Astrocyte (in vitro differentiated cells and primary cell): ENCODE measurements at regions not wholly inside any gene's neighbourhood (a gene's known extent, or its start where the extent isn't known, plus 50 kb on each side); places are given as distances from the start of the nearest gene placed in this dataset.

Experiments used
- DNase-seq: peaks from one replicate; pipeline ENCODE4 v3.0.0-alpha.2; 2010; ENCODE audit warnings: low read depth
- FAIRE-seq: peaks from 2 replicates; lab custom pipeline; 2011; peaks lifted over from hg19 to GRCh38; lab: Jason Lieb, UNC
- H2AFZ ChIP-seq: 2 replicates; pipeline ENCODE4 v1.6.0; 2012; ENCODE audit warnings: low read depth, low read length, inconsistent platforms
- H3K27ac ChIP-seq: 2 replicates; pipeline ENCODE4 v1.5.1; 2011; ENCODE audit warnings: low read depth, low read length, inconsistent platforms
- H3K27me3 ChIP-seq: 2 replicates; pipeline ENCODE4 v1.6.0; 2011; ENCODE audit warnings: low read length, inconsistent platforms; ENCODE audit not compliant: insufficient read depth
- H3K36me3 ChIP-seq: 2 replicates; pipeline ENCODE4 v1.5.1; 2011; ENCODE audit warnings: low read length, inconsistent platforms; ENCODE audit not compliant: insufficient read depth
- H3K4me1 ChIP-seq: 2 replicates; pipeline ENCODE4 v1.5.1; 2011; ENCODE audit warnings: low read length, inconsistent platforms; ENCODE audit not compliant: insufficient read depth
- H3K4me2 ChIP-seq: 2 replicates; pipeline ENCODE4 v1.6.0; 2012; ENCODE audit warnings: low read length, inconsistent platforms
- H3K4me3 ChIP-seq: 2 replicates; pipeline ENCODE4 v1.5.1; 2011; ENCODE audit warnings: low read depth, mild to moderate bottlenecking, low read length, inconsistent platforms; ENCODE audit not compliant: insufficient read depth
- H3K79me2 ChIP-seq: 2 replicates; pipeline ENCODE4 v1.6.0; 2012; ENCODE audit warnings: mild to moderate bottlenecking, low read length, inconsistent platforms; ENCODE audit not compliant: insufficient read depth
- H3K9ac ChIP-seq: 2 replicates; pipeline ENCODE4 v1.6.0; 2012; ENCODE audit warnings: mild to moderate bottlenecking, low read length, inconsistent platforms
- H3K9me3 ChIP-seq: 2 replicates; pipeline ENCODE4 v1.5.1; 2012; ENCODE audit warnings: low read depth, mild to moderate bottlenecking, low read length, inconsistent platforms; ENCODE audit not compliant: insufficient read depth
- H4K20me1 ChIP-seq: 2 replicates; pipeline ENCODE4 v1.6.0; 2012; ENCODE audit warnings: low read length, inconsistent platforms; ENCODE audit not compliant: insufficient read depth
- H3K27ac Mint-ChIP-seq: one replicate; pipeline ENCODE4 v1.8.0; 2021; ENCODE audit warnings: mild to moderate bottlenecking, mixed read lengths; ENCODE audit not compliant: unreplicated experiment
- H3K27me3 Mint-ChIP-seq: one replicate; pipeline ENCODE4 v1.8.0; 2021; ENCODE audit warnings: low read depth, mixed read lengths; ENCODE audit not compliant: unreplicated experiment
- H3K36me3 Mint-ChIP-seq: one replicate; pipeline ENCODE4 v1.8.0; 2021; ENCODE audit warnings: low read depth, mixed read lengths; ENCODE audit not compliant: unreplicated experiment
- H3K4me1 Mint-ChIP-seq: one replicate; pipeline ENCODE4 v1.8.0; 2021; ENCODE audit warnings: low read depth, mixed read lengths; ENCODE audit not compliant: unreplicated experiment
- H3K4me3 Mint-ChIP-seq: one replicate; pipeline ENCODE4 v1.8.0; 2021; ENCODE audit warnings: mild to moderate bottlenecking, moderate library complexity, mixed read lengths; ENCODE audit not compliant: unreplicated experiment
- H3K9me3 Mint-ChIP-seq: one replicate; pipeline ENCODE4 v1.8.0; 2021; ENCODE audit warnings: mild to moderate bottlenecking, mixed read lengths; ENCODE audit not compliant: unreplicated experiment
- EZH2 ChIP-seq: IDR thresholded peaks from 2 replicates; pipeline ENCODE4 v1.6.1; 2012; ENCODE audit warnings: mild to moderate bottlenecking, low read length, inconsistent platforms; ENCODE audit not compliant: insufficient read depth
- TF ChIP-seq, protein P1 (sequence below): IDR thresholded peaks from 2 replicates; pipeline ENCODE4 v1.5.1; 2011; ENCODE audit warnings: low read depth, mild to moderate bottlenecking, inconsistent platforms, low read length, moderate library complexity; ENCODE audit not compliant: insufficient read depth

- Histone ChIP-seq H3K36me3 (no peaks in the 10 kb centered on the region), H4K20me1 (no peaks in the 10 kb centered on the region), H3K9ac (no peak overlapping the region), H3K4me1 (peaks cover 2% of the 10 kb centered on the region), H3K79me2 (no peaks in the 10 kb centered on the region), H2AFZ (no peak overlapping the region), H3K4me2 (no peak overlapping the region), H3K27ac (no peak overlapping the region), H3K9me3 (no peaks in the 10 kb centered on the region), H3K4me3 (no peak overlapping the region), H3K27me3 (no peaks in the 10 kb centered on the region)
- Mint-ChIP-seq H3K4me1 (no peaks in the 10 kb centered on the region), H3K27ac (no peak overlapping the region), H3K27me3 (peaks cover 3% of the 10 kb centered on the region), H3K36me3 (peaks cover 2% of the 10 kb centered on the region), H3K4me3 (no peak overlapping the region), H3K9me3 (no peaks in the 10 kb centered on the region)
- FAIRE-seq (no peak), DNase-seq (no peak)
- no peak for TF ChIP-seq EZH2
- TF ChIP-seq, protein P1, sequence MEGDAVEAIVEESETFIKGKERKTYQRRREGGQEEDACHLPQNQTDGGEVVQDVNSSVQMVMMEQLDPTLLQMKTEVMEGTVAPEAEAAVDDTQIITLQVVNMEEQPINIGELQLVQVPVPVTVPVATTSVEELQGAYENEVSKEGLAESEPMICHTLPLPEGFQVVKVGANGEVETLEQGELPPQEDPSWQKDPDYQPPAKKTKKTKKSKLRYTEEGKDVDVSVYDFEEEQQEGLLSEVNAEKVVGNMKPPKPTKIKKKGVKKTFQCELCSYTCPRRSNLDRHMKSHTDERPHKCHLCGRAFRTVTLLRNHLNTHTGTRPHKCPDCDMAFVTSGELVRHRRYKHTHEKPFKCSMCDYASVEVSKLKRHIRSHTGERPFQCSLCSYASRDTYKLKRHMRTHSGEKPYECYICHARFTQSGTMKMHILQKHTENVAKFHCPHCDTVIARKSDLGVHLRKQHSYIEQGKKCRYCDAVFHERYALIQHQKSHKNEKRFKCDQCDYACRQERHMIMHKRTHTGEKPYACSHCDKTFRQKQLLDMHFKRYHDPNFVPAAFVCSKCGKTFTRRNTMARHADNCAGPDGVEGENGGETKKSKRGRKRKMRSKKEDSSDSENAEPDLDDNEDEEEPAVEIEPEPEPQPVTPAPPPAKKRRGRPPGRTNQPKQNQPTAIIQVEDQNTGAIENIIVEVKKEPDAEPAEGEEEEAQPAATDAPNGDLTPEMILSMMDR: no peak
Measured at GRCh38 chr14:65852689-65853088, 440.2 kb downstream of the FUT8 start.

DNA sequence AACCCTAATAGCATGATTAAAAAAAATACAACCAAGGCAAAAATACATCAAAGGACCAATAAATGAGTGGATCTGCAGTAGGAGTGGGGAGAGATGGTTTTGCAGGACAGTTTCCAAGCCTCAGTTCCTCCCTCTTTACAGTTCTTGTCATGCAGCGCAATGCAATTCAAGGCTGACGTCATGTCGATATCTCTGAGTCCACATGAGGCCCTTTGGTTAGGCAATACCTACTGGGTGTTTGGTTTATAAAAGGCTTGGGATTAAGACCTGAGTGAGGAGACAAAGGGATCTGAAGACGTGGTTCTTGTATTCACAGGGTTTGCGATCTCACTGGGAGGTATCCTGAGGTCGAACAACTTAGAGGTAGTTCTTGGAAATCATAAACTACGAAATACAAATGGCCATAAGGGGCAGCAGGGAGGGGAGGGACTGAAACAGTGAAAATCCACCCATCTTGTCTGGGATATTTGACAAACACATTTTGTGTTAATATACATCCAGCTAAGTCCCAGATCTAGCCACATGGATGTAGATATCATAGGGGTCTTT is 441.0 kb downstream of the FUT8 start:
- Mint-ChIP-seq H3K36me3 (peaks cover 2% of the 10 kb centered on the region), H3K9me3 (no peaks in the 10 kb centered on the region), H3K4me1 (no peaks in the 10 kb centered on the region), H3K4me3 (no peak overlapping the region), H3K27ac (no peak overlapping the region), H3K27me3 (peaks cover 3% of the 10 kb centered on the region)
- no peak for TF ChIP-seq EZH2
- TF ChIP-seq, protein P1: no peak
- H4K20me1 ChIP-seq: no peaks in the 10 kb centered on the region
- no peaks in the 10 kb centered on the region for H3K79me2 ChIP-seq
- H3K4me1 ChIP-seq: peaks cover 2% of the 10 kb centered on the region
- H3K36me3 ChIP-seq: no peaks in the 10 kb centered on the region
- no peak overlapping the region for H2AFZ ChIP-seq
- no peak overlapping the region for H3K27ac ChIP-seq
- H3K27me3 ChIP-seq: no peaks in the 10 kb centered on the region
- H3K4me2 ChIP-seq: no peak overlapping the region
- H3K9me3 ChIP-seq: no peaks in the 10 kb centered on the region
- H3K9ac ChIP-seq: no peak overlapping the region
- no peak for FAIRE-seq
- DNase-seq: no peak
- no peak overlapping the region for H3K4me3 ChIP-seq

- H3K27ac Mint-ChIP-seq: no peak overlapping the region
- Histone ChIP-seq H3K4me1 (peaks cover 2% of the 10 kb centered on the region), H3K4me3 (no peak overlapping the region), H4K20me1 (no peaks in the 10 kb centered on the region), H2AFZ (no peak overlapping the region), H3K27me3 (no peaks in the 10 kb centered on the region), H3K4me2 (no peak overlapping the region), H3K36me3 (no peaks in the 10 kb centered on the region), H3K27ac (no peak overlapping the region), H3K79me2 (no peaks in the 10 kb centered on the region), H3K9ac (no peak overlapping the region), H3K9me3 (no peaks in the 10 kb centered on the region)
- no peak for TF ChIP-seq EZH2
- TF ChIP-seq, protein P1: no peak
- peaks cover 3% of the 10 kb centered on the region for H3K9me3 Mint-ChIP-seq
- peaks cover 2% of the 10 kb centered on the region for H3K36me3 Mint-ChIP-seq
- peaks cover 3% of the 10 kb centered on the region for H3K27me3 Mint-ChIP-seq
- FAIRE-seq: no peak
- H3K4me1 Mint-ChIP-seq: no peaks in the 10 kb centered on the region
- no peak for DNase-seq
- no peak overlapping the region for H3K4me3 Mint-ChIP-seq
Measured at GRCh38 chr14:65854215-65854614, 441.7 kb downstream of the FUT8 start.
